ENCODE measurements at regions not wholly inside any gene's neighbourhood (a gene's known extent, or its start where the extent isn't known, plus 50 kb on each side); places are given as distances from the start of the nearest gene placed in this dataset.

GRCh38 chr9:105093685-105094084, 150.8 kb upstream of the SLC44A1 start:
- 86 to 95% methylated on average over 1 of the region's 1 CpG for WGBS, 2 experiments (ENCODE audit: insufficient coverage in 1 of 2, insufficient read length in 1 of 2)

GRCh38 chr9:105098370-105098769, 146.1 kb upstream of the SLC44A1 start:
- Mint-ChIP-seq H3K4me1 (peaks cover 20% of the 10 kb centered on the region), H3K27me3 (ENCODE audit: insufficient read depth) (no peaks in the 10 kb centered on the region), H3K9me3 (no peaks in the 10 kb centered on the region), H3K27ac (no peak overlapping the region), H3K4me3 (no peak overlapping the region), H3K36me3 (ENCODE audit: low read depth) (no peaks in the 10 kb centered on the region)
- no peaks in the 10 kb centered on the region for H3K27me3 ChIP-seq (ENCODE audit: control insufficient read depth, insufficient read depth, low read length, poor library complexity, severe bottlenecking)
- H3K36me3 ChIP-seq (ENCODE audit: control insufficient read depth, insufficient read depth, low read length): no peaks in the 10 kb centered on the region
- peaks cover 3% of the 10 kb centered on the region for H3K4me1 ChIP-seq (ENCODE audit: control insufficient read depth, insufficient read depth, low read length)
- H3K9me3 ChIP-seq (ENCODE audit: control insufficient read depth, low read length): no peaks in the 10 kb centered on the region
- DNase-seq: no peak
- no peak for TF ChIP-seq CTCF (conservative IDR thresholded peaks at IDR 0.05)
- no peak overlapping the region for H3K27ac ChIP-seq (ENCODE audit: low read depth, low read length)
- H3K4me3 ChIP-seq (ENCODE audit: low read length): no peak overlapping the region
- 92 to 100% methylated on average over 1 to 2 of the region's 2 CpGs for WGBS, 2 experiments (ENCODE audit: insufficient coverage in 1 of 2, insufficient read length in 1 of 2)
- H3K9ac ChIP-seq (ENCODE audit: extremely low read depth, low read length, poor library complexity, severe bottlenecking): no peak overlapping the region

More at GRCh38 chr9:105093685-105094084, 150.8 kb upstream of the SLC44A1 start:
- no peaks in the 10 kb centered on the region for H3K27me3 Mint-ChIP-seq (ENCODE audit: insufficient read depth)
- no peak overlapping the region for H3K4me3 Mint-ChIP-seq
- H3K27ac Mint-ChIP-seq: no peak overlapping the region
- no peaks in the 10 kb centered on the region for H3K36me3 Mint-ChIP-seq (ENCODE audit: low read depth)
- H3K9me3 Mint-ChIP-seq: no peaks in the 10 kb centered on the region
- no peak overlapping the region for H3K9ac ChIP-seq (ENCODE audit: extremely low read depth, low read length, poor library complexity, severe bottlenecking)
- H3K4me1 Mint-ChIP-seq: peaks cover 21% of the 10 kb centered on the region
- no peak for TF ChIP-seq CTCF (conservative IDR thresholded peaks at IDR 0.05)
- DNase-seq: no peak
- no peak overlapping the region for H3K27ac ChIP-seq (ENCODE audit: low read depth, low read length)
- H3K4me3 ChIP-seq (ENCODE audit: low read length): no peak overlapping the region
- no peaks in the 10 kb centered on the region for H3K9me3 ChIP-seq (ENCODE audit: control insufficient read depth, low read length)
- H3K27me3 ChIP-seq (ENCODE audit: control insufficient read depth, insufficient read depth, low read length, poor library complexity, severe bottlenecking): no peaks in the 10 kb centered on the region
- H3K36me3 ChIP-seq (ENCODE audit: control insufficient read depth, insufficient read depth, low read length): no peaks in the 10 kb centered on the region
- peaks cover 7% of the 10 kb centered on the region for H3K4me1 ChIP-seq (ENCODE audit: control insufficient read depth, insufficient read depth, low read length)

- Mint-ChIP-seq H3K27ac (no peak overlapping the region), H3K27me3 (ENCODE audit: insufficient read depth) (no peaks in the 10 kb centered on the region), H3K9me3 (peaks cover 15% of the 10 kb centered on the region), H3K36me3 (ENCODE audit: low read depth) (no peaks in the 10 kb centered on the region), H3K4me1 (peaks cover 22% of the 10 kb centered on the region), H3K4me3 (no peak overlapping the region)
- DNase-seq: no peak
- no peak overlapping the region for H3K4me3 ChIP-seq (ENCODE audit: low read length)
- H3K36me3 ChIP-seq (ENCODE audit: control insufficient read depth, insufficient read depth, low read length): no peaks in the 10 kb centered on the region
- TF ChIP-seq CTCF (conservative IDR thresholded peaks at IDR 0.05): no peak
- H3K4me1 ChIP-seq (ENCODE audit: control insufficient read depth, insufficient read depth, low read length): no peaks in the 10 kb centered on the region
- H3K27ac ChIP-seq (ENCODE audit: low read depth, low read length): no peak overlapping the region
- WGBS, 2 experiments (ENCODE audit: insufficient coverage in 1 of 2, insufficient read length in 1 of 2): 82 to 100% methylated on average over 1 to 3 of the region's 3 CpGs
- no peak overlapping the region for H3K9ac ChIP-seq (ENCODE audit: extremely low read depth, low read length, poor library complexity, severe bottlenecking)
- H3K9me3 ChIP-seq (ENCODE audit: control insufficient read depth, low read length): peaks cover 12% of the 10 kb centered on the region
- H3K27me3 ChIP-seq (ENCODE audit: control insufficient read depth, insufficient read depth, low read length, poor library complexity, severe bottlenecking): no peaks in the 10 kb centered on the region
These were observed 140.7 kb upstream of the SLC44A1 start for GRCh38 chr9:105103776-105104175.

Data from endodermal cell (in vitro differentiated cells).